ENCODE measurements at regions not wholly inside any gene's neighbourhood (a gene's known extent, or its start where the extent isn't known, plus 50 kb on each side); places are given as distances from the start of the nearest gene placed in this dataset.
"Not testable (repeated sequence)": the region's sequence is repeated elsewhere in the genome, so short reads cannot be mapped to it uniquely, and the experiment has no call there.

DNA sequence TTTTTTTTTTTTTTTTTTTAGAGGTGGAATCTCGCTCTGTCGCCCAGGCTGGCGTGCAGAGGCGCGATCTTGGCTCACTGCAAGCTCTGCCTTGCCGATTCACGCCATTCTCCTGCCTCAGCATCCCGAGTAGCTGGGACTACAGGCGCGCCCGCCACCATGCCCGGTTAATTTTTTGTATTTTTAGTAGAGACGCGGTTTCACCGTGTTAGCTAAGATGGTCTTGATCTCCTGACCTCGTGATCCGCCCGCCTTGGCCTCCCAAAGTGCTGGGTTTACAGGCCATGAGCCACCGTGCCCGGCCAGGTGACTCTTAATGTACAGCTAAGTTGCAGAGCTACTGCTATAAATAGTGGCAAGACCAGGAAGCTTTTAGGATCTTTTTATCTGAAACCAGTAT lies 434.9 kb upstream of the MEF2C start:
- TF ChIP-seq POLR2AphosphoS5, POLR2A (IDR thresholded peaks at IDR 0.05; ENCODE audit: low read depth, low read length): not testable (repeated sequence)

Data from GM12892 (cell line).